NCI-H146 (cell line): ENCODE measurements at regions not wholly inside any gene's neighbourhood (a gene's known extent, or its start where the extent isn't known, plus 50 kb on each side); places are given as distances from the start of the nearest gene placed in this dataset.
"Not testable (repeated sequence)": the region's sequence is repeated elsewhere in the genome, so short reads cannot be mapped to it uniquely, and the experiment has no call there.

Experiments used
- DNase-seq: peaks from one replicate; lab custom pipeline; 2025; lab: John Stamatoyannopoulos, UW

GRCh38 chr19:28358633-28359032 lies 854.3 kb downstream of the UQCRFS1 start:
- no peak for DNase-seq

DNA sequence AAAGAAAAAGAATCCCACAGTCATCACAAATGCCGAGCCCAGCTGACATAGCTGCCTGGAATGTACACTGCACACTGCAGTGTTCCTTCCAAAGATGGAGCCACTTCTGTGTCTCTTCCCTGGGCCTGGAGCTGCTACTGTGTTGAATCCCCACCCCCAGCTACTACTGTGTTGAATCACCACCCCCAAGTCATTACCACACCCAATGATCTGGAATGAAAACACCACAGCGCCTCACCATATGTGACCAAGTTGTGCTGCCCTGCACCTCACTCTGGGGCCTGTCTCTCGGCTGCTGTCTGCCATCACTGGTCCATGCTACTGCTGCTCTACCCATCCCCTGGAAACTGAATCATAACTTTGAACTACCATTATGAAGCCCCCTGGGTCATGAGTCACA lies 861.2 kb downstream of the UQCRFS1 start:
- no peak for DNase-seq

GRCh38 chr19:28351321-28351720 lies 861.6 kb downstream of the UQCRFS1 start:
- not testable (repeated sequence) for DNase-seq

- DNase-seq = no peak
These were observed 862.3 kb downstream of the UQCRFS1 start for GRCh38 chr19:28350673-28351072.

- no peak for DNase-seq
These were observed 862.9 kb downstream of the UQCRFS1 start for GRCh38 chr19:28350037-28350436.

DNA sequence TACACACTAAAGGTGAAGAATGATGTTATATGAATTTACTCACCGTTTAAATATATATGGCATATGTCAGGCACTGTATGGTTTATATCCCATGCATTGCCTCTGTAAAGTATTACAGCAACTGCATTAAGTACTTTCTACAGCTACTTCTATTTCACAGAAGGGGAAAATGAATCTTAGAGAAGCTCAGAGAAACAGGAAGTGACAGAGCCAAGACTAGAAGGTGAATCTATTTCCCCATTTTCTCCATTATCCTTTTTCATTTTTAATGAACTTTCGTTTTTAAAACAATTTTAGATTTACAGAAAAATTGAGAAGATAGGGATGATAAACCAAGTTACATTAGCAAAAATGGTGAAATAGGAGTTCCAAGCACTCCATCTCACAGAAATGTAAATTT lies 863.3 kb downstream of the UQCRFS1 start:
- no peak for DNase-seq

DNA sequence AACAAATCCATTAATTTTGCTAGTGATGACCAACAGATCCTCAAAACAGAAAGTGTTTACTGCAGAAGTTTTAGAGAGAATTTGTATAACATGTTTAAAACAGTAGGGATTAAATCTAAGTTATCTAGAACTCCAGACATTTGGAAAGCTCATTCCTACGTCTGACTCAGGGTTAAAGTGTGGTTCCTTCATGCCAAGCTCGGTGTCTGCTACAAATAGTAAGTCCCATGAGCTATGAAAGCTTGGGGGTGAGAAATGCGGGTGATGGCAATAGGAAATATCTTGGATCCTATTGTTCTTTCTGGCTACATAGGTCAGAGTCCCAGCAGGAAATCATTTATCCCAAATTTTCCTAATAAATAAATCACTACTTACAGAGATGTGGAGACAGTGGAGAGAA lies 867.1 kb downstream of the UQCRFS1 start:
- no peak for DNase-seq

GRCh38 chr19:28341810-28342350 lies 871.1 kb downstream of the UQCRFS1 start:
- DNase-seq = no peak

DNA sequence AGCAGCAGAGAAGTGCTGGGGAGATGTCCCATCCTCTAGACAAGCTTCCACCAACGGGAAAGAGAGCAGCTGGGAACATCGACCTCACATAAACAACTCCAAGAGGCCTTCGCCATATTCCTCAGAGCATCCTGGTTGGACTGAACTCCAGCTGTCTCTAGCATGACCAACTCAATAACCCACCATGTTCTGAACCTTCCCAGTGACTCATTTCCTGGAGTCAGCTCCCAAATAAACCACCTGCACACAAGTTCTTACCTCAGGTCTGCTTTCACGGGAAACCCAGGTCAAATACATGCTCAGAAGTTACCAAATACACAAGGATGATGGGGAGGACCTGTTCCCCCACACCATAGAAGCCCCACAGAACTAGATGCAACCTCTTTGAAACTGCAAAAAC lies 878.5 kb downstream of the UQCRFS1 start:
- no peak for DNase-seq

DNA sequence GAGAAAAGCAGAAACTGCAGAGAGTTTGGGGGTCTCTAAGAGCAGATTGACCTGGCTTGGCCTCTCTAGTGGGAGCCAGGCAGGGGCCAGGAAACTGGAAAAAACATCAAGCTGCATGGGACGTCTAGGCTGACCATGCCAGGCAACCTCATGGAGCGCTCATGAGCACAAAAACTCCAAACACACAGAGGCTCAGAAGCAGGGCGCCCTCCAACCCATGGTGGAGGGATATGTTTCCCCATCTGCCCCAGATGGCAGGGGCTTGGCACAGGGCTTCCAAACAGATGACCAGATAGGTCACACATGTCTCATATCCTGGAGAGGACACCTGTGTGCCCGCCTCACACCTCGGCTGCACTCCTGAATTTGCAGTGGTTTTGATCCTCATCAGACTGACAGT lies 879.0 kb downstream of the UQCRFS1 start:
- DNase-seq = no peak

GRCh38 chr19:28332886-28333285 lies 880.1 kb downstream of the UQCRFS1 start:
- no peak for DNase-seq

GRCh38 chr19:28332351-28332750 lies 880.6 kb downstream of the UQCRFS1 start:
- DNase-seq = no peak

GRCh38 chr19:28331596-28331995 lies 881.4 kb downstream of the UQCRFS1 start:
- DNase-seq = no peak

GRCh38 chr19:28330831-28331230 lies 882.1 kb downstream of the UQCRFS1 start:
- no peak for DNase-seq

DNA sequence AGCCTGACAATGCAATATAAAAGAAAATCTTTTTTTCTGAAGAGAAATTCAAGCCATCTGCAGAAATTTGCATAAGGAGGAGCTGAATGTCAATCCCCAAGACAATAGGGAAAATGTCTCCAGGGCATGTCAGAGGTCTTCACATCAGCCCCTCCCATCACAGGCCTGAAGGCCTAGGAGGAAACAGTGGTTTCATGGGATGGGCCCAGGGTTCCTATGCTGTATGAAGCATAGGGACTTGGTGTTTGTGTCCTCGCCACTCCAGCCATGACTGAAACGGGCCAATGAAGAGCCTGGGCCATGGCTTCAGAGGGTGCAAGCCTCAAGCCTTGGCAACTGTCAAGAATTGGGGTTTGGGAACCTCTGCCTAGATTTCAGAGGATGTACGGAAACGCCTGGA lies 883.5 kb downstream of the UQCRFS1 start:
- no peak for DNase-seq

- no peak for DNase-seq
These were observed 885.0 kb downstream of the UQCRFS1 start for GRCh38 chr19:28327905-28328304.

GRCh38 chr19:28326746-28327145 lies 886.2 kb downstream of the UQCRFS1 start:
- no peak for DNase-seq

- no peak for DNase-seq
These were observed 888.5 kb downstream of the UQCRFS1 start for GRCh38 chr19:28324275-28325060.

- no peak for DNase-seq
These were observed 890.0 kb downstream of the UQCRFS1 start for GRCh38 chr19:28322945-28323344.

DNA sequence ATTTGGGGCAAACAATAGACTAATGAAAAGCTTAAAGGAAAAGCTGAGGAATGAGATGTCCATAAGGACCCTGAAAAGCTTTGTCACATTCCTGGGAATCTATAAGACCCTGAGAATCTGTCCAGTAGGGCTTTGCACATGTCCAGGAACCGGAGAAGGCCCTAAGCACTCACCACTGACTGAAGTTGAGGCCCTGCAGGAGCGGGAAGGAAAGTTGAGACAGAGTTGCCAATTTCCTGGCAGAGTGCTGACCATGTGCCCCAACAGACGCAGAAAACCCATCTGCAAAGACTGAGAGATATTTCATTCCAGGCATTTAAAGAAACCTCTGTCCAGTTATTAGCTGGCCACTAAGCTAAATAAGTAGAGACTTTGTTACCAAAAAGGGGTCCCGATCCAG lies 890.5 kb downstream of the UQCRFS1 start:
- DNase-seq = no peak

DNA sequence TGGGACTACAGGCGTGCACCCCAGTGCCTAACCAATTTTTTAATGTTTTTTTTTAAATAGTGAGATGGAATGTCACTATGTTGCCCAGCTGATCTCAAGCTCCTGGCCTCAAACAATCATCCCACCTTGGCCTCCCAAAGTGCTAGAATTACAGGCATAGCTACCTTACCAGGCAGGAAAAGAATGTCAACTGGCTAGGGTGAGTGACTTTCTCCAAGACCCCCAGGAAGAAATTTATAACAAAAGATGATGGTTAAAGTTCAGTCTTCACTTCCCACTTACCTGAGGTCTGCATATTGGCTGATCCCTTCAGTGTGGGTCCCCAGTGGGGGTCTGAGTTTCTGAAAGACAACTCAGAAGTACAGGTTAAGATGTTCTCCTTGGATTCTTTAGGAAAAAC lies 893.0 kb downstream of the UQCRFS1 start:
- no peak for DNase-seq

- no peak for DNase-seq
These were observed 893.7 kb downstream of the UQCRFS1 start for GRCh38 chr19:28319227-28319626.

DNA sequence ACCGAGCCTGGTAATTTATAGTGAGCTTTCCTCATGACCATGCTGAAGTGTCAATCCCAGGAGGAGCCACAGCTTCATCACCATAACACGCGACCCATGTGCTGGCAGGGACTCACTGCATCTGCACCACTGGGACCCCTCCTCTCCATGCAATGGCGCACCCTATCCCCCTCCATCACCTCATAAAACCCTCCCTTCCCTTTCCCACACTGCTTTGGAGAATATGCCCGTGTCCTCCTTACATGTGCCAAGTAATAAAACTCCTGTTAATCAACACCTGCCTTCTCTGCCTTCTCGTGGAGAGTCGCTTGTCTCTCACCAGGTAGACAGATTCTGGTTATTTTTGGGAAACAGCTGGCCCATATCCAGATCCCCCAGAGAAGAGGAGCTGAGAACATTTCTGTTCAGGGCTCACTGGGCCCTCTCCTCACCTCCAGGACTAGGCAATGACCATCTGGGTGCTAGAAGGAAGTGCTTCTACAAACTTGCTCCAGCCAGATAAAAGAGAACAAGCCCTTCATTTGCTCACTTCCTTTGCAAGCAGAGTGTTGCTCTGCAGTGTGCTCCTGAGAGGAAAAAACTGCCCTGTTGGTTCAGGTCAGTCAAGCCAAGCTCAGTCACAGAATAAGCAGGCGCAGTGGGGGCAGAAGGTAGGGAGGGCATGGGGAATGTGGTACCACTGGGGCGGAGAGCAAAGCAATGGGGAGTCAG lies 894.3 kb downstream of the UQCRFS1 start:
- DNase-seq = no peak
